Thyroid gland (tissue), 4 donors: ENCODE measurements at regions not wholly inside any gene's neighbourhood (a gene's known extent, or its start where the extent isn't known, plus 50 kb on each side); places are given as distances from the start of the nearest gene placed in this dataset.

Source experiments
- DNase-seq, 2 donors: peaks; one replicate each; pipeline ENCODE4 v3.0.0-alpha.2; 2019
- H3K27ac ChIP-seq, 3 donors: fragments of 200-600 bp; sonication (generic); 1 replicate in 2 of 3; 2 replicates in 1 of 3; pipeline ENCODE4 v1.5.1; 2016 to 2019; ENCODE audit warnings: mild to moderate bottlenecking in 1 of 3, moderate library complexity in 1 of 3
- H3K27me3 ChIP-seq: fragments of 200-600 bp; sonication (generic); one replicate; pipeline ENCODE4 v1.5.1; 2019
- H3K36me3 ChIP-seq, 2 donors: fragments of 200-600 bp; sonication (generic); one replicate each; pipeline ENCODE4 v1.5.1; 2016 to 2019
- H3K4me1 ChIP-seq, 2 donors: fragments of 200-600 bp; sonication (generic); one replicate each; pipeline ENCODE4 v1.5.1; 2017 to 2019
- H3K4me3 ChIP-seq, 3 donors: fragments of 200-600 bp; sonication (generic); replicated peaks in 1 of 3; 1 replicate in 2 of 3; 2 replicates in 1 of 3; pipeline ENCODE4 v1.5.1; 2016; ENCODE audit warnings: mild to moderate bottlenecking in 1 of 3
- H3K9me3 ChIP-seq: fragments of 200-600 bp; sonication (generic); one replicate; pipeline ENCODE4 v1.5.1; 2017
- CTCF ChIP-seq, 6 experiments: fragments of 200-600 bp in 3 of 6; fragments of 450-650 bp in 3 of 6; sonication (generic) in 3 of 6; IDR thresholded peaks; one replicate each; pipeline ENCODE4 v1.5.1; 2016 to 2019; ENCODE audit warnings: antibody characterized with exemption in 6 of 6, mild to moderate bottlenecking in 2 of 6, inconsistent platforms in 1 of 6, moderate library complexity in 1 of 6
- POLR2A ChIP-seq, 2 donors: fragments of 450-650 bp; IDR thresholded peaks; one replicate each; pipeline ENCODE4 v1.6.1; 2017; ENCODE audit warnings: antibody characterized with exemption in 2 of 2, mild to moderate bottlenecking in 2 of 2, moderate library complexity in 1 of 2
- WGBS, 2 donors: methylation state at CpG; one replicate each; pipeline ENCODE4 v1.1.5; 2017; 5-methylcytosine and 5-hydroxymethylcytosine counted together
- intact Hi-C: fragments of 100-400 bp; cut with DNase I; formaldehyde crosslinking; loops from one replicate; pipeline ENCODE4 v1.15.1; 2023

- Histone ChIP-seq H3K9me3 (no peaks in the 10 kb centered on the region), H3K4me3 (no peak overlapping the region), H3K27ac (no peak overlapping the region), H3K36me3 (no peaks in the 10 kb centered on the region), H3K27me3 (no peaks in the 10 kb centered on the region), H3K4me1 (no peaks in the 10 kb centered on the region)
- 87 to 88% methylated on average over 2 of the region's 2 CpGs for WGBS, 2 donors
- TF ChIP-seq CTCF (IDR thresholded peaks at IDR 0.05) (no peak), POLR2A (IDR thresholded peaks at IDR 0.05) (no peak)
- intact Hi-C loops: no loop called here
- no peak for DNase-seq
These were observed 457.6 kb downstream of the KLF12 start for GRCh38 chr13:73676550-73677047.

GRCh38 chr13:73675821-73676220 is 458.4 kb downstream of the KLF12 start:
- H3K27ac ChIP-seq: no peak overlapping the region
- WGBS, 2 donors: 89 to 93% methylated on average over 3 to 4 of the region's 4 CpGs
- H3K27me3 ChIP-seq: no peaks in the 10 kb centered on the region
- H3K36me3 ChIP-seq: no peaks in the 10 kb centered on the region
- no peak for DNase-seq
- H3K9me3 ChIP-seq: no peaks in the 10 kb centered on the region
- intact Hi-C loops: no loop called here
- TF ChIP-seq POLR2A (IDR thresholded peaks at IDR 0.05) (no peak), CTCF (IDR thresholded peaks at IDR 0.05) (no peak)
- H3K4me3 ChIP-seq: no peak overlapping the region
- no peaks in the 10 kb centered on the region for H3K4me1 ChIP-seq

- Histone ChIP-seq H3K27me3 (no peaks in the 10 kb centered on the region), H3K4me3 (no peak overlapping the region), H3K36me3 (no peaks in the 10 kb centered on the region), H3K27ac (no peak overlapping the region), H3K9me3 (no peaks in the 10 kb centered on the region), H3K4me1 (no peaks in the 10 kb centered on the region)
- 88 to 92% methylated on average over 2 of the region's 2 CpGs for WGBS, 2 donors
- TF ChIP-seq POLR2A (IDR thresholded peaks at IDR 0.05) (no peak), CTCF (IDR thresholded peaks at IDR 0.05) (no peak)
- no peak for DNase-seq
- intact Hi-C loops: no loop called here
These were observed 459.6 kb downstream of the KLF12 start for GRCh38 chr13:73674570-73674969.

GRCh38 chr13:73673931-73674330 is 460.3 kb downstream of the KLF12 start:
- Histone ChIP-seq H3K36me3 (no peaks in the 10 kb centered on the region), H3K27ac (no peak overlapping the region), H3K27me3 (no peaks in the 10 kb centered on the region), H3K9me3 (no peaks in the 10 kb centered on the region), H3K4me3 (no peak overlapping the region), H3K4me1 (no peaks in the 10 kb centered on the region)
- intact Hi-C loops: no loop called here
- 94 to 98% methylated on average over 11 of the region's 11 CpGs for WGBS, 2 donors
- TF ChIP-seq POLR2A (IDR thresholded peaks at IDR 0.05): no peak
- TF ChIP-seq CTCF (IDR thresholded peaks at IDR 0.05): no peak
- DNase-seq: no peak

DNA sequence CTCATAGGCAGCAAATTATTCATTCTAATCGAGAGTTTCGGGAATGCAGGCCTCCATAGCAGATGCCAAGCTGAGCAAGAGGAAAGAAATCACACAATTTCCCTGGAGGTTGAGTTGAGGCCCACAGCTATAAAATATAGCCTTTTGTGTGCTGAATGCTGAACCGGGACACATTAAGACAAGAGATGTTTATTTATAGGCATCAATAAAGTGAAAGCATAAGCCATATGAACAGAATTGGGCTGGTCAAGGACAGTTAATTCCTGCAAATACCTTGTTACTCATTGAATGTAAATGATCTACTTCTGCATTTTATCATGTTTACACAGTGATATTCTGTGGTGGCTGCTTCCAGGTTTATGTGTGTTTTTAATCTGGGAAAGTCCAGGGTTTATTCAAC is 461.7 kb downstream of the KLF12 start:
- Histone ChIP-seq H3K4me1 (peaks cover 4 to 9% of the 10 kb centered on the region in 2 donors), H3K27ac (no peak overlapping the region), H3K27me3 (no peaks in the 10 kb centered on the region), H3K4me3 (no peak overlapping the region), H3K36me3 (no peaks in the 10 kb centered on the region), H3K9me3 (no peaks in the 10 kb centered on the region)
- TF ChIP-seq CTCF (IDR thresholded peaks at IDR 0.05) (no peak), POLR2A (IDR thresholded peaks at IDR 0.05) (no peak)
- 52 to 87% methylated on average over 3 of the region's 3 CpGs for WGBS, 2 donors
- DNase-seq: no peak
- intact Hi-C loops: no loop called here
